ENCODE measurements at regions not wholly inside any gene's neighbourhood (a gene's known extent, or its start where the extent isn't known, plus 50 kb on each side); places are given as distances from the start of the nearest gene placed in this dataset.
"Not testable (repeated sequence)": the region's sequence is repeated elsewhere in the genome, so short reads cannot be mapped to it uniquely, and the experiment has no call there.

DNA sequence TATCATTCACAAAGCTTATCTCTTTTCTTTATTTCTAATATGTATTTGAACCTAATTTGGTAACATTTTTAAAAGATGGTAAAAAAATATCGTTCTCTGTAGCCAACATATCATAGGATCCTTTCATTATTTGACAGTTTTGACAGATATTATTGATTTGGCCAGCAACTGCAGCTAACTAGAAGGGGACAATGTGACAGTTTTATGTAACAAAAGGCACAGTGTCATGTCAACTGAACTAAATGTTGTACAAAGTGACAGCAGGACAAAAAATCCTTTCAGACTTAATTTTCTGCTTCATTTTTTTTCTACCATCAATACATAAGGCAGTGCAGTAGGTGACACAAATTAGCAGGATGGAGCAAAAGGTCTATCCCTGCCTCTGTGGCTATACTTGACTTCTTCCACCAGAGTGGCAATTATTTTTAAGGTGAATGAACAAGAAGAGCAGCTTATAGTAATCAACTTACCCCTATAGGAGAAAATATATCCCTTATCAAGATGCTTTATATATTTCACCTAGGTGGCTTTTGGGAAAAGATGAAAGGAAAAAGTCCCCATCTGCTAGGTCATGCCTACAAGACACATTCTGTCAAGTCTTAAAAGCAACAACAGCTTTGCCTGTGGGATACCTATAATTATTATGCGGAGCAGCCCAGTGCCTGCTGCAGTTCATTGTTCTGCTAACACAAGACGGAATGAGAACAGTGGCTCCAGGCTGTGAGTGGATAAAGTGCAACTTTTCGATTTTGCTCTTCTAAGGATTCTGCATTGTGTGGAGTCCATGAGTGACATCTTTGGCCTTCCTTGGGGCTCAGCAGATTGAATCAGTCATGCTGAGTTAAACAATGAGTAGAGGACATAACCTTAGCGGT is 694.9 kb downstream of the ISL1 start:
- no peaks in the 10 kb centered on the region for H4K20me1 ChIP-seq (ENCODE audit: control insufficient read depth, insufficient read depth)
- intact Hi-C loops (cut with micrococcal nuclease; ENCODE audit: unreplicated experiment): no loop called here
- TF ChIP-seq TCF7 (IDR thresholded peaks at IDR 0.05; ENCODE audit: borderline replicate concordance) (no peak), SPI1 (IDR thresholded peaks at IDR 0.05; ENCODE audit: borderline replicate concordance, insufficient read depth, low read depth, low read length) (no peak), POLR2A (IDR thresholded peaks at IDR 0.05; ENCODE audit: low read depth, low read length) (no peak), ATF3 (IDR thresholded peaks at IDR 0.05; ENCODE audit: borderline replicate concordance, extremely low read depth, low read depth, low read length) (no peak), PAX5 (IDR thresholded peaks at IDR 0.05; ENCODE audit: borderline replicate concordance, low read depth, low read length) (no peak), IRF4 (IDR thresholded peaks at IDR 0.05; ENCODE audit: low read depth, low read length) (no peak), MYC (IDR thresholded peaks at IDR 0.05; ENCODE audit: insufficient read depth, insufficient read length, insufficient replicate concordance, low read length, severe bottlenecking) (no peak)
- TF ChIP-seq, protein P1, sequence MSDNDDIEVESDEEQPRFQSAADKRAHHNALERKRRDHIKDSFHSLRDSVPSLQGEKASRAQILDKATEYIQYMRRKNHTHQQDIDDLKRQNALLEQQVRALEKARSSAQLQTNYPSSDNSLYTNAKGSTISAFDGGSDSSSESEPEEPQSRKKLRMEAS (IDR thresholded peaks at IDR 0.05; ENCODE audit: low read depth, low read length): no peak
- TF ChIP-seq, protein P2, sequence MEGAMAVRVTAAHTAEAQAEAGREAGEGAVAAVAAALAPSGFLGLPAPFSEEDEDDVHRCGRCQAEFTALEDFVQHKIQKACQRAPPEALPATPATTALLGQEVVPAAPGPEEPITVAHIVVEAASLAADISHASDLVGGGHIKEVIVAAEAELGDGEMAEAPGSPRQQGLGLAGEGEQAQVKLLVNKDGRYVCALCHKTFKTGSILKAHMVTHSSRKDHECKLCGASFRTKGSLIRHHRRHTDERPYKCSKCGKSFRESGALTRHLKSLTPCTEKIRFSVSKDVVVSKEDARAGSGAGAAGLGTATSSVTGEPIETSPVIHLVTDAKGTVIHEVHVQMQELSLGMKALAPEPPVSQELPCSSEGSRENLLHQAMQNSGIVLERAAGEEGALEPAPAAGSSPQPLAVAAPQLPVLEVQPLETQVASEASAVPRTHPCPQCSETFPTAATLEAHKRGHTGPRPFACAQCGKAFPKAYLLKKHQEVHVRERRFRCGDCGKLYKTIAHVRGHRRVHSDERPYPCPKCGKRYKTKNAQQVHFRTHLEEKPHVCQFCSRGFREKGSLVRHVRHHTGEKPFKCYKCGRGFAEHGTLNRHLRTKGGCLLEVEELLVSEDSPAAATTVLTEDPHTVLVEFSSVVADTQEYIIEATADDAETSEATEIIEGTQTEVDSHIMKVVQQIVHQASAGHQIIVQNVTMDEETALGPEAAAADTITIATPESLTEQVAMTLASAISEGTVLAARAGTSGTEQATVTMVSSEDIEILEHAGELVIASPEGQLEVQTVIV (IDR thresholded peaks at IDR 0.05; ENCODE audit: borderline replicate concordance, partially characterized antibody): no peak
- SMC1A ChIA-PET (ENCODE audit: uncharacterized antibody, unreplicated experiment): no interaction called here
- no peaks in the 10 kb centered on the region for H3K27me3 ChIP-seq (replicated peaks in 1 of 2; ENCODE audit: control insufficient read depth in 2 of 2, insufficient read depth in 2 of 2, low read length in 1 of 2)
- WGBS (ENCODE audit: insufficient coverage, insufficient replicate concordance, low lambda C conversion rate, missing lambda C conversion rate): 12% methylated on average over 5 of the region's 5 CpGs
- no peaks in the 10 kb centered on the region for H3K9me3 ChIP-seq (replicated peaks; ENCODE audit: control insufficient read depth, insufficient read depth, low read length)
- H3K79me2 ChIP-seq (ENCODE audit: control insufficient read depth, insufficient read depth, low read length): no peaks in the 10 kb centered on the region
- FAIRE-seq (no peak), DNase-seq (ENCODE audit: low read depth, low spot score) (no peak), ATAC-seq (no peak)
- no peak overlapping the region for H3K9ac ChIP-seq (ENCODE audit: control insufficient read depth, insufficient read depth, low read length)
- no peak overlapping the region for H3K4me3 ChIP-seq
- H3K4me1 ChIP-seq (ENCODE audit: control insufficient read depth, insufficient read depth, low read length): no peaks in the 10 kb centered on the region
- H3K27ac ChIP-seq (ENCODE audit: control insufficient read depth, insufficient read depth): no peak overlapping the region
- H2AFZ ChIP-seq (ENCODE audit: control insufficient read depth, low read depth, low read length): no peak overlapping the region
- H3K4me2 ChIP-seq (ENCODE audit: control insufficient read depth, insufficient read depth): no peak overlapping the region
- CTCF ChIA-PET: no interaction called here
- RAD21 ChIA-PET (ENCODE audit: unreplicated experiment): no interaction called here
- POLR2A ChIA-PET: no interaction called here
- BruUV-seq (replicated peaks): no TSS peak
- in situ Hi-C loops (cut with MboI): no loop called here
- no peaks in the 10 kb centered on the region for H3K36me3 ChIP-seq (ENCODE audit: control insufficient read depth in 2 of 2, insufficient read depth in 2 of 2, low read length in 1 of 2)

GRCh38 chr5:52102311-52102710 is 685.4 kb upstream of the ITGA1 start:
- RAD21 ChIA-PET (ENCODE audit: unreplicated experiment); DNase-seq (ENCODE audit: low read depth, low spot score); SMC1A ChIA-PET (ENCODE audit: uncharacterized antibody, unreplicated experiment); H3K9me3 ChIP-seq (replicated peaks; ENCODE audit: control insufficient read depth, insufficient read depth, low read length); BruUV-seq (replicated peaks); H3K27me3 ChIP-seq (replicated peaks in 1 of 2; ENCODE audit: control insufficient read depth in 2 of 2, insufficient read depth in 2 of 2, low read length in 1 of 2); H3K4me1 ChIP-seq (ENCODE audit: control insufficient read depth, insufficient read depth, low read length); intact Hi-C loops (cut with micrococcal nuclease; ENCODE audit: unreplicated experiment); H3K4me2 ChIP-seq (ENCODE audit: control insufficient read depth, insufficient read depth); H3K4me3 ChIP-seq; H3K27ac ChIP-seq (ENCODE audit: control insufficient read depth, insufficient read depth); H3K36me3 ChIP-seq (ENCODE audit: control insufficient read depth in 2 of 2, insufficient read depth in 2 of 2, low read length in 1 of 2); H3K79me2 ChIP-seq (ENCODE audit: control insufficient read depth, insufficient read depth, low read length); H4K20me1 ChIP-seq (ENCODE audit: control insufficient read depth, insufficient read depth); FAIRE-seq; H3K9ac ChIP-seq (ENCODE audit: control insufficient read depth, insufficient read depth, low read length); in situ Hi-C loops (cut with MboI); ATAC-seq; CTCF ChIA-PET; POLR2A ChIA-PET; H2AFZ ChIP-seq (ENCODE audit: control insufficient read depth, low read depth, low read length): not testable (repeated sequence)
- WGBS (ENCODE audit: insufficient coverage, insufficient replicate concordance, low lambda C conversion rate, missing lambda C conversion rate): 4% methylated on average over 5 of the region's 5 CpGs

Measured in GM12878 (cell line).